Transverse colon (tissue), 4 donors: ENCODE measurements at regions not wholly inside any gene's neighbourhood (a gene's known extent, or its start where the extent isn't known, plus 50 kb on each side); places are given as distances from the start of the nearest gene placed in this dataset.

Source experiments
- DNase-seq: peaks from one replicate; pipeline ENCODE4 v3.0.0-alpha.2; 2019
- H3K27ac ChIP-seq, 4 donors: fragments of 200-600 bp; sonication (generic); 2 replicates each; pipeline ENCODE4 v1.5.1; 2016 to 2018; ENCODE audit warnings: inconsistent platforms in 4 of 4
- H3K27me3 ChIP-seq: fragments of 200-600 bp; sonication (generic); 2 replicates; pipeline ENCODE4 v1.5.1; 2017; ENCODE audit warnings: inconsistent platforms
- H3K36me3 ChIP-seq, 4 donors: fragments of 200-600 bp; sonication (generic); 2 replicates each; pipeline ENCODE4 v1.5.1; 2017 to 2019; ENCODE audit warnings: inconsistent platforms in 4 of 4
- H3K4me1 ChIP-seq, 4 donors: fragments of 200-600 bp; sonication (generic); 2 replicates each; pipeline ENCODE4 v1.5.1; 2017 to 2020; ENCODE audit warnings: inconsistent platforms in 4 of 4
- H3K4me3 ChIP-seq, 4 donors: fragments of 200-600 bp; sonication (generic); 1 replicate in 1 of 4; 2 replicates in 3 of 4; pipeline versions ENCODE4 v1.5.1 to v1.6.1; 2017 to 2019; ENCODE audit warnings: inconsistent platforms in 4 of 4
- H3K9me3 ChIP-seq, 2 donors: fragments of 200-600 bp; sonication (generic); 2 replicates each; pipeline ENCODE4 v1.5.1; 2017 to 2019; ENCODE audit warnings: inconsistent platforms in 2 of 2
- CTCF ChIP-seq, 5 experiments: fragments of 200-600 bp in 3 of 5; fragments of 450-650 bp in 2 of 5; sonication (generic) in 3 of 5; IDR thresholded peaks; 1 replicate in 2 of 5; 2 replicates in 3 of 5; pipeline ENCODE4 v1.5.1; 2016 to 2017; ENCODE audit warnings: antibody characterized with exemption in 5 of 5, inconsistent platforms in 3 of 5, mild to moderate bottlenecking in 2 of 5, moderate library complexity in 1 of 5
- EP300 ChIP-seq: sonication (generic); formaldehyde crosslinking; IDR thresholded peaks from one replicate; pipeline ENCODE4 v1.6.1; 2017; ENCODE audit warnings: antibody characterized with exemption, low read depth
- POLR2A ChIP-seq: fragments of 450-650 bp; IDR thresholded peaks from one replicate; pipeline ENCODE4 v1.6.1; 2016; ENCODE audit warnings: antibody characterized with exemption, mild to moderate bottlenecking, moderate library complexity
- POLR2AphosphoS5 ChIP-seq, 3 donors: sonication (generic); formaldehyde crosslinking; IDR thresholded peaks; one replicate each; pipeline ENCODE4 v1.6.1; 2016; ENCODE audit warnings: antibody characterized with exemption in 3 of 3
- WGBS, 2 donors: methylation state at CpG; one replicate each; pipeline ENCODE4 v1.1.5; 2018; ENCODE audit warnings: low coverage in 1 of 2; 5-methylcytosine and 5-hydroxymethylcytosine counted together
- in situ Hi-C, 4 donors: fragments of 200-750 bp; cut with MboI; loops; one replicate each; pipeline versions ENCODE4 v1.15.0 to v1.15.1; 2017; ENCODE audit warnings: low sequenced_read_pairs in 3 of 4, low pct_ligation_motif_present in 1 of 4, low pct_unique_long_range_greater_than_20kb in 1 of 4
- intact Hi-C: fragments of 100-400 bp; cut with DNase I; formaldehyde crosslinking; loops from one replicate; pipeline ENCODE4 v1.15.1; 2023; ENCODE audit warnings: low total_unique reads

- WGBS, 2 donors = 68 to 72% methylated on average over 2 of the region's 2 CpGs
- H3K9me3 ChIP-seq = no peaks in the 10 kb centered on the region
- DNase-seq = no peak
- H3K4me1 ChIP-seq = no peaks in the 10 kb centered on the region
- in situ Hi-C loops (no loop called here), intact Hi-C loops (no loop called here)
- H3K27ac ChIP-seq = no peak overlapping the region
- TF ChIP-seq POLR2A = no peak
- TF ChIP-seq POLR2AphosphoS5 (IDR thresholded peaks at IDR 0.05) = no peak
- no peak for TF ChIP-seq CTCF (IDR thresholded peaks at IDR 0.05)
- TF ChIP-seq EP300 = no peak
- no peaks in the 10 kb centered on the region for H3K36me3 ChIP-seq
- H3K4me3 ChIP-seq = no peak overlapping the region
- H3K27me3 ChIP-seq = no peaks in the 10 kb centered on the region
Measured at GRCh38 chr1:199561334-199561733, 466.2 kb upstream of the NR5A2 start.

GRCh38 chr1:199573047-199573446 lies 454.5 kb upstream of the NR5A2 start:
- intact Hi-C loops (no loop called here), in situ Hi-C loops (no loop called here)
- WGBS, 2 donors = 11 to 20% methylated on average over 5 of the region's 5 CpGs
- DNase-seq = peak; percentile 79
- no peak for TF ChIP-seq EP300
- TF ChIP-seq POLR2AphosphoS5 (IDR thresholded peaks at IDR 0.05) = peak in 1 of 3 donors; percentile 9
- no peak for TF ChIP-seq CTCF (IDR thresholded peaks at IDR 0.05)
- TF ChIP-seq POLR2A = no peak
- Histone ChIP-seq H3K4me1 (peaks cover 4 to 23% (median 13%) of the 10 kb centered on the region in 4 donors), H3K27me3 (no peaks in the 10 kb centered on the region), H3K36me3 (no peaks in the 10 kb centered on the region), H3K9me3 (no peaks in the 10 kb centered on the region), H3K4me3 (no peak overlapping the region), H3K27ac (peak overlapping the region; percentile 26 to 60 (median 55))

GRCh38 chr1:199574950-199575349 lies 452.6 kb upstream of the NR5A2 start:
- no peak for TF ChIP-seq POLR2AphosphoS5 (IDR thresholded peaks at IDR 0.05)
- no peak for TF ChIP-seq POLR2A
- TF ChIP-seq EP300 = no peak
- TF ChIP-seq CTCF (IDR thresholded peaks at IDR 0.05) = no peak
- no peaks in the 10 kb centered on the region for H3K36me3 ChIP-seq
- H3K4me1 ChIP-seq = peaks cover 4 to 23% (median 13%) of the 10 kb centered on the region in 4 donors
- peak; percentile 13 for DNase-seq
- no peaks in the 10 kb centered on the region for H3K9me3 ChIP-seq
- WGBS, 2 donors = 62% methylated on average over 2 of the region's 2 CpGs; no CpG with 5 or more reads in 1 of the 2 donors
- H3K27ac ChIP-seq = peak overlapping the region in 1 of 4 donors; percentile 28
- no peak overlapping the region for H3K4me3 ChIP-seq
- in situ Hi-C loops (no loop called here), intact Hi-C loops (no loop called here)
- H3K27me3 ChIP-seq = no peaks in the 10 kb centered on the region

- DNase-seq = peak; percentile 9
Measured at GRCh38 chr1:199580300-199580699, 447.2 kb upstream of the NR5A2 start.

More at GRCh38 chr1:199580300-199580699, 447.2 kb upstream of the NR5A2 start:
- WGBS, 2 donors = 67% methylated on average over 3 of the region's 3 CpGs; no CpG with 5 or more reads in 1 of the 2 donors
- TF ChIP-seq POLR2AphosphoS5 (IDR thresholded peaks at IDR 0.05) (no peak), POLR2A (no peak), CTCF (IDR thresholded peaks at IDR 0.05) (no peak), EP300 (no peak)
- in situ Hi-C loops = no loop called here
- Histone ChIP-seq H3K9me3 (no peaks in the 10 kb centered on the region), H3K4me1 (peaks cover 0 to 10% (median 6%) of the 10 kb centered on the region in 4 donors), H3K27me3 (no peaks in the 10 kb centered on the region), H3K36me3 (no peaks in the 10 kb centered on the region), H3K4me3 (no peak overlapping the region), H3K27ac (peak overlapping the region in 1 of 4 donors; percentile 53)
- intact Hi-C loops = no loop called here
